DND-41 (cell line): ENCODE measurements at regions not wholly inside any gene's neighbourhood (a gene's known extent, or its start where the extent isn't known, plus 50 kb on each side); places are given as distances from the start of the nearest gene placed in this dataset.

Source experiments
- EZH2 ChIP-seq: IDR thresholded peaks from 3 replicates; pipeline ENCODE4 v1.6.1; 2012; ENCODE audit warnings: borderline replicate concordance, low read depth, mild to moderate bottlenecking, moderate library complexity, low read length, inconsistent platforms; ENCODE audit not compliant: severe bottlenecking
- TF ChIP-seq, protein P1 (sequence below): IDR thresholded peaks from 2 replicates; pipeline ENCODE4 v1.5.1; 2012; ENCODE audit warnings: borderline replicate concordance, low read length, moderate library complexity, mild to moderate bottlenecking; ENCODE audit not compliant: poor library complexity, severe bottlenecking; ENCODE audit errors: extremely low read depth

GRCh38 chr5:154110716-154111115 is 71.9 kb downstream of the MFAP3 start:
- TF ChIP-seq, protein P1, sequence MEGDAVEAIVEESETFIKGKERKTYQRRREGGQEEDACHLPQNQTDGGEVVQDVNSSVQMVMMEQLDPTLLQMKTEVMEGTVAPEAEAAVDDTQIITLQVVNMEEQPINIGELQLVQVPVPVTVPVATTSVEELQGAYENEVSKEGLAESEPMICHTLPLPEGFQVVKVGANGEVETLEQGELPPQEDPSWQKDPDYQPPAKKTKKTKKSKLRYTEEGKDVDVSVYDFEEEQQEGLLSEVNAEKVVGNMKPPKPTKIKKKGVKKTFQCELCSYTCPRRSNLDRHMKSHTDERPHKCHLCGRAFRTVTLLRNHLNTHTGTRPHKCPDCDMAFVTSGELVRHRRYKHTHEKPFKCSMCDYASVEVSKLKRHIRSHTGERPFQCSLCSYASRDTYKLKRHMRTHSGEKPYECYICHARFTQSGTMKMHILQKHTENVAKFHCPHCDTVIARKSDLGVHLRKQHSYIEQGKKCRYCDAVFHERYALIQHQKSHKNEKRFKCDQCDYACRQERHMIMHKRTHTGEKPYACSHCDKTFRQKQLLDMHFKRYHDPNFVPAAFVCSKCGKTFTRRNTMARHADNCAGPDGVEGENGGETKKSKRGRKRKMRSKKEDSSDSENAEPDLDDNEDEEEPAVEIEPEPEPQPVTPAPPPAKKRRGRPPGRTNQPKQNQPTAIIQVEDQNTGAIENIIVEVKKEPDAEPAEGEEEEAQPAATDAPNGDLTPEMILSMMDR = no peak
- TF ChIP-seq EZH2 = no peak
